H1 (cell line): ENCODE measurements at regions not wholly inside any gene's neighbourhood (a gene's known extent, or its start where the extent isn't known, plus 50 kb on each side); places are given as distances from the start of the nearest gene placed in this dataset.

Experiments used
- CTCF ChIA-PET: fragments of 300-600 bp; sonication (Branson Sonifier 250); formaldehyde crosslinking; loops from one replicate; lab custom pipeline; 2021; ENCODE audit not compliant: partially characterized antibody; lab: Charles Lee
- POLR2A ChIA-PET: fragments of 300-600 bp; sonication (Branson Sonifier 250); formaldehyde crosslinking; loops from one replicate; lab custom pipeline; 2021; ENCODE audit warnings: inconsistent platforms; ENCODE audit not compliant: partially characterized antibody; lab: Charles Lee
- DNase-seq, 2 experiments: peaks; one replicate each; pipeline versions ENCODE4 v3.0.0 to v3.0.0-alpha.2; 2010 to 2022; ENCODE audit warnings: low spot score in 2 of 2, low read depth in 1 of 2, mixed read lengths in 1 of 2
- FAIRE-seq: peaks from 2 replicates; lab custom pipeline; 2011; peaks lifted over from hg19 to GRCh38; lab: Jason Lieb, UNC
- H2AFZ ChIP-seq: 2 replicates; pipeline ENCODE4 v1.8.1; 2012; ENCODE audit warnings: low read length, inconsistent platforms
- H2AK5ac ChIP-seq: 2 replicates; pipeline ENCODE4 v1.6.1; 2013; ENCODE audit warnings: low read depth, low read length
- H2BK120ac ChIP-seq: replicated peaks from 2 replicates; pipeline ENCODE3; 2013; ENCODE audit warnings: low read depth, low read length, inconsistent platforms
- H2BK12ac ChIP-seq: 2 replicates; pipeline ENCODE4 v1.6.1; 2013; ENCODE audit warnings: low read depth, low read length
- H2BK15ac ChIP-seq: 2 replicates; pipeline ENCODE4 v1.6.1; 2013; ENCODE audit warnings: low read length
- H2BK20ac ChIP-seq: 2 replicates; pipeline ENCODE4 v1.6.1; 2013; ENCODE audit warnings: low read length
- H2BK5ac ChIP-seq: 2 replicates; pipeline ENCODE4 v1.6.1; 2013; ENCODE audit warnings: low read depth, low read length
- H3K14ac ChIP-seq: 2 replicates; pipeline ENCODE4 v1.6.1; 2013; ENCODE audit warnings: inconsistent platforms; ENCODE audit not compliant: insufficient read length
- H3K18ac ChIP-seq: 2 replicates; pipeline ENCODE4 v1.6.1; 2013; ENCODE audit warnings: low read length; ENCODE audit errors: extremely low read depth
- H3K23ac ChIP-seq: 2 replicates; pipeline ENCODE4 v1.6.1; 2013; ENCODE audit warnings: inconsistent platforms; ENCODE audit not compliant: insufficient read length
- H3K23me2 ChIP-seq: 2 replicates; pipeline ENCODE4 v1.6.1; 2013; ENCODE audit warnings: low read depth, low read length
- H3K27ac ChIP-seq: 2 replicates; pipeline ENCODE4 v1.6.1; 2011; ENCODE audit warnings: low read depth, low read length, inconsistent platforms
- H3K27me3 ChIP-seq, 4 experiments: replicated peaks in 1 of 4; 1 replicate in 1 of 4; 2 replicates in 3 of 4; pipeline versions ENCODE4 v1.6.1 to v1.8.1; 2011 to 2013; ENCODE audit warnings: low read length in 3 of 4, mild to moderate bottlenecking in 3 of 4, inconsistent platforms in 2 of 4, mixed read lengths in 2 of 4, moderate library complexity in 1 of 4; ENCODE audit not compliant: control insufficient read depth in 3 of 4, insufficient read depth in 3 of 4; ENCODE audit errors: extremely low read depth in 1 of 4
- H3K36me3 ChIP-seq, 4 experiments: 2 replicates each; pipeline versions ENCODE4 v1.6.1 to v1.8.1; 2011 to 2013; ENCODE audit warnings: mild to moderate bottlenecking in 4 of 4, low read length in 3 of 4, moderate library complexity in 2 of 4, control low read depth in 1 of 4, inconsistent platforms in 1 of 4; ENCODE audit not compliant: insufficient read depth in 4 of 4, control insufficient read depth in 2 of 4
- H3K4ac ChIP-seq: replicated peaks from 2 replicates; pipeline ENCODE3; 2013; ENCODE audit warnings: low read length, low read depth, mixed read lengths, inconsistent platforms; ENCODE audit not compliant: insufficient read length
- H3K4me1 ChIP-seq, 4 experiments: replicated peaks in 1 of 4; 1 replicate in 1 of 4; 2 replicates in 3 of 4; pipeline versions ENCODE4 v1.6.1 to v1.8.1; 2011 to 2013; ENCODE audit warnings: low read length in 3 of 4, inconsistent platforms in 2 of 4, mixed read lengths in 1 of 4; ENCODE audit not compliant: insufficient read depth in 4 of 4, control insufficient read depth in 3 of 4
- H3K4me2 ChIP-seq, 2 experiments: 2 replicates each; pipeline versions ENCODE4 v1.6.1 to v1.8.1; 2011 to 2013; ENCODE audit warnings: low read depth in 2 of 2, low read length in 2 of 2, control low read depth in 1 of 2, inconsistent platforms in 1 of 2, mild to moderate bottlenecking in 1 of 2; ENCODE audit not compliant: insufficient read depth in 1 of 2
- H3K4me3 ChIP-seq, 4 experiments: fragments of 200-600, 300-600 bp in 1 of 4; sonication (generic), shearing (Covaris generic), sonication (Bioruptor Twin) in 1 of 4; 2 replicates each; pipeline versions ENCODE4 v1.5.1 to v1.8.1; 2011 to 2016; ENCODE audit warnings: low read length in 4 of 4, low read depth in 3 of 4, control low read depth in 2 of 4, inconsistent platforms in 2 of 4, mild to moderate bottlenecking in 2 of 4, mixed read lengths in 1 of 4, moderate library complexity in 1 of 4; ENCODE audit not compliant: insufficient read depth in 2 of 4; ENCODE audit errors: extremely low read depth in 1 of 4
- H3K56ac ChIP-seq: replicated peaks from 2 replicates; pipeline ENCODE3; 2013; ENCODE audit warnings: low read depth, mild to moderate bottlenecking, mixed read lengths, low read length, inconsistent platforms; ENCODE audit not compliant: insufficient read length
- H3K79me1 ChIP-seq: 2 replicates; pipeline ENCODE4 v1.6.1; 2013; ENCODE audit warnings: low read depth, low read length, control low read depth
- H3K79me2 ChIP-seq, 2 experiments: 2 replicates each; pipeline versions ENCODE4 v1.6.1 to v1.8.1; 2012 to 2013; ENCODE audit warnings: low read length in 2 of 2, mild to moderate bottlenecking in 2 of 2, inconsistent platforms in 1 of 2; ENCODE audit not compliant: insufficient read depth in 2 of 2, control insufficient read depth in 1 of 2
- H3K9ac ChIP-seq, 4 experiments: replicated peaks in 1 of 4; 1 replicate in 1 of 4; 2 replicates in 3 of 4; pipeline versions ENCODE4 v1.6.1 to v1.8.1; 2011 to 2013; ENCODE audit warnings: low read depth in 3 of 4, low read length in 3 of 4, control low read depth in 2 of 4, mild to moderate bottlenecking in 2 of 4, moderate library complexity in 2 of 4, inconsistent platforms in 1 of 4; ENCODE audit errors: extremely low read depth in 1 of 4
- H3K9me3 ChIP-seq, 2 experiments: 2 replicates each; pipeline versions ENCODE4 v1.6.1 to v1.8.1; 2012 to 2013; ENCODE audit warnings: mild to moderate bottlenecking in 2 of 2, moderate library complexity in 2 of 2, control low read depth in 1 of 2, inconsistent platforms in 1 of 2, low read depth in 1 of 2, low read length in 1 of 2, mixed read lengths in 1 of 2; ENCODE audit not compliant: insufficient read depth in 2 of 2
- H4K20me1 ChIP-seq, 2 experiments: replicated peaks in 1 of 2; 2 replicates each; pipeline versions ENCODE3 to v1.8.1; 2011 to 2013; ENCODE audit warnings: inconsistent platforms in 2 of 2, low read length in 2 of 2, mild to moderate bottlenecking in 1 of 2; ENCODE audit not compliant: insufficient read depth in 2 of 2, control insufficient read depth in 1 of 2
- H4K5ac ChIP-seq: 2 replicates; pipeline ENCODE4 v1.6.1; 2013; ENCODE audit warnings: low read length, low read depth, mixed read lengths, inconsistent platforms; ENCODE audit not compliant: insufficient read length
- H4K8ac ChIP-seq: 2 replicates; pipeline ENCODE4 v1.8.0; 2013; ENCODE audit warnings: mild to moderate bottlenecking, moderate library complexity, low read length, inconsistent platforms; ENCODE audit not compliant: insufficient read depth; ENCODE audit errors: extremely low read depth
- H4K91ac ChIP-seq: replicated peaks from 2 replicates; pipeline ENCODE3; 2013; ENCODE audit warnings: low read length, mixed read lengths, inconsistent platforms; ENCODE audit not compliant: insufficient read length
- ASH2L ChIP-seq: fragments of 200-600, 300-600 bp; sonication (generic); IDR thresholded peaks from one replicate; pipeline ENCODE4 v1.7.1; 2017; ENCODE audit warnings: low read length
- BACH1 ChIP-seq: IDR thresholded peaks from 2 replicates; pipeline ENCODE4 v1.6.1; 2012; ENCODE audit warnings: low read length, improper control_type of control experiment
- BRCA1 ChIP-seq: IDR thresholded peaks from 2 replicates; pipeline ENCODE4 v1.6.1; 2012; ENCODE audit warnings: low read depth, low read length, improper control_type of control experiment
- CEBPB ChIP-seq: IDR thresholded peaks from 2 replicates; pipeline ENCODE4 v1.6.1; 2012; ENCODE audit warnings: low read depth, low read length
- CHD1 ChIP-seq: IDR thresholded peaks from 2 replicates; pipeline ENCODE4 v1.6.1; 2012; ENCODE audit warnings: low read depth, low read length, improper control_type of control experiment
- CREB1 ChIP-seq: IDR thresholded peaks from 2 replicates; pipeline ENCODE4 v1.6.1; 2012; ENCODE audit warnings: inconsistent platforms
- CTBP2 ChIP-seq: IDR thresholded peaks from 2 replicates; pipeline ENCODE4 v1.7.0; 2011; ENCODE audit warnings: borderline replicate concordance, mild to moderate bottlenecking, moderate library complexity, mixed read lengths, low read length; ENCODE audit not compliant: insufficient read depth, insufficient read length
- GABPA ChIP-seq: IDR thresholded peaks from 2 replicates; pipeline ENCODE4 v1.6.1; 2011; ENCODE audit warnings: mild to moderate bottlenecking, low read length, moderate library complexity, borderline replicate concordance; ENCODE audit not compliant: insufficient read depth
- HDAC6 ChIP-seq: IDR thresholded peaks from one replicate; pipeline ENCODE4 v1.7.1; 2012; ENCODE audit warnings: low read depth, mild to moderate bottlenecking, inconsistent platforms, low read length, moderate library complexity
- PHF8 ChIP-seq: fragments of 200-600 bp; sonication (generic); conservative IDR thresholded peaks from 2 replicates; pipeline ENCODE4 v1.7.1; 2012; ENCODE audit warnings: low read depth, mild to moderate bottlenecking, inconsistent platforms, low read length, moderate library complexity
- POLR2AphosphoS5 ChIP-seq: IDR thresholded peaks from 2 replicates; pipeline ENCODE4 v1.6.1; 2011; ENCODE audit warnings: low read depth, low read length
- SAP30 ChIP-seq: fragments of 300-600 bp; sonication (generic); IDR thresholded peaks from 2 replicates; pipeline ENCODE4 v1.7.1; 2012; ENCODE audit warnings: low read length, moderate library complexity, mild to moderate bottlenecking, inconsistent platforms; ENCODE audit not compliant: insufficient read depth, insufficient replicate concordance
- SP2 ChIP-seq: IDR thresholded peaks from 2 replicates; pipeline ENCODE4 v1.6.1; 2012; ENCODE audit warnings: mild to moderate bottlenecking, low read length, inconsistent platforms
- SUZ12 ChIP-seq: fragments of 200-600 bp; sonication (generic); IDR thresholded peaks from 2 replicates; pipeline ENCODE4 v1.6.1; 2012; ENCODE audit warnings: mild to moderate bottlenecking, inconsistent platforms, low read length, moderate library complexity, mixed read lengths
- TCF12 ChIP-seq: IDR thresholded peaks from 2 replicates; pipeline ENCODE4 v1.6.1; 2011; ENCODE audit warnings: low read depth, mild to moderate bottlenecking, low read length
- WGBS, 2 experiments: shearing (Covaris generic) in 1 of 2; methylation state at CpG; one replicate each; pipeline versions ENCODE4 v1.1.6 to v1.1.7; 2013 to 2015; ENCODE audit warnings: low lambda C conversion rate in 2 of 2, mixed read lengths in 2 of 2, inconsistent platforms in 1 of 2, low coverage in 1 of 2, missing lambda C conversion rate in 1 of 2; ENCODE audit not compliant: insufficient replicate concordance in 2 of 2, insufficient coverage in 1 of 2, insufficient read length in 1 of 2; ENCODE audit errors: extremely low coverage in 1 of 2, missing lambda C conversion rate in 1 of 2; 5-methylcytosine and 5-hydroxymethylcytosine counted together

DNA sequence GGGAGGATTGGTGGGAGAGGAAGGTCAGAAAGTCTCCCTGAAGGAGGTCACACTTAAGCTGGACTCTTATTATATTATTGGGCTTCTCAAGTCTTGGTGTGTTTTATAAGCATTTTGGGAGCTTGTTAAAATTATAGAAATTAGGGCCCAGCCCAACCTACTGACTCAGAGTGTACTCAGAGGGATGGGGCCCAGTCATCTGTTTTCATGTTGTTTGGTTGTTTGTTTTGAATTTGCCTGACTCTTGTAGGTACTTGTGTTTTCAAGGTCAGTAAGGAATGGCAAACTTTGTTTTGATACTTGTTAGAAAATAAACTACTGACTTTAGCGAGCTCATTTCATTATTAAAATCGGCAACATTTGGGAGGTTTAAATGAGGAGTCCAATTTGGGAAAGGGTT lies 152.0 kb downstream of the INSIG2 start:
- WGBS, 2 experiments: 93% methylated on average over 2 of the region's 2 CpGs; no CpG with 5 or more reads in 1 of the 2 experiments
- H2BK15ac ChIP-seq: no peak overlapping the region
- no peaks in the 10 kb centered on the region for H3K79me2 ChIP-seq
- H3K9ac ChIP-seq: no peak overlapping the region
- H4K20me1 ChIP-seq: no peaks in the 10 kb centered on the region
- H3K36me3 ChIP-seq: no peaks in the 10 kb centered on the region
- no peak overlapping the region for H2BK20ac ChIP-seq
- no peaks in the 10 kb centered on the region for H3K4me1 ChIP-seq
- no peak overlapping the region for H3K4ac ChIP-seq
- no peak overlapping the region for H3K14ac ChIP-seq
- no peak overlapping the region for H2BK120ac ChIP-seq
- no peak overlapping the region for H3K4me3 ChIP-seq
- CTCF ChIA-PET: interaction anchor here (0.7 to 2.3 kb wide), 6 partner anchors 9 to 32 kb away, joined by 3 to 7 read pairs (median 3); no protein-coding TSS in a partner anchor
- H4K91ac ChIP-seq: no peak overlapping the region
- no peak overlapping the region for H3K23ac ChIP-seq
- no peak overlapping the region for H4K5ac ChIP-seq
- H3K9me3 ChIP-seq: 0 out of 4 replicates have a peak, but pooled peaks cover 0 to 3% of the 10 kb centered on the region in 2 experiments
- no peak overlapping the region for H3K56ac ChIP-seq
- no peak for DNase-seq
- H2BK12ac ChIP-seq: no peak overlapping the region
- no peaks in the 10 kb centered on the region for H3K79me1 ChIP-seq
- no peak overlapping the region for H3K4me2 ChIP-seq
- no peak overlapping the region for H2AFZ ChIP-seq
- no peaks in the 10 kb centered on the region; a peak in 1 of 7 replicates for H3K27me3 ChIP-seq
- TF ChIP-seq POLR2AphosphoS5 (no peak), TCF12 (no peak), SAP30 (no peak), BACH1 (no peak), SUZ12 (no peak), CEBPB (no peak), BRCA1 (no peak), HDAC6 (no peak), CHD1 (no peak), PHF8 (no peak), CREB1 (no peak), GABPA (no peak), CTBP2 (no peak), ASH2L (no peak), SP2 (no peak)
- TF ChIP-seq, all 59 proteins: peak for 0
- H2AK5ac ChIP-seq: no peak overlapping the region
- POLR2A ChIA-PET: no interaction called here
- H3K23me2 ChIP-seq: no peaks in the 10 kb centered on the region
- no peak for FAIRE-seq
- no peak overlapping the region for H2BK5ac ChIP-seq
- no peak overlapping the region for H4K8ac ChIP-seq
- H3K27ac ChIP-seq: no peak overlapping the region
- no peak overlapping the region for H3K18ac ChIP-seq
